PC-3 (cell line): ENCODE measurements at regions not wholly inside any gene's neighbourhood (a gene's known extent, or its start where the extent isn't known, plus 50 kb on each side); places are given as distances from the start of the nearest gene placed in this dataset.

Experiments used
- EZH2 ChIP-seq: fragments of 300-600 bp; sonication (generic); IDR thresholded peaks from one replicate; pipeline ENCODE4 v1.6.1; 2017; ENCODE audit warnings: antibody characterized with exemption, mild to moderate bottlenecking, low read length; ENCODE audit not compliant: unreplicated experiment
- EZH2phosphoT487 ChIP-seq: fragments of 300-600 bp; sonication (generic); IDR thresholded peaks from 2 replicates; pipeline ENCODE4 v1.6.1; 2018; ENCODE audit warnings: mild to moderate bottlenecking, antibody characterized with exemption, low read length, borderline replicate concordance
- TF ChIP-seq, protein P1 (sequence below): fragments of 300-600 bp; sonication (generic); conservative IDR thresholded peaks from 2 replicates; pipeline ENCODE4 v1.5.1; 2017; ENCODE audit warnings: antibody characterized with exemption, low read depth, mild to moderate bottlenecking, low read length

DNA sequence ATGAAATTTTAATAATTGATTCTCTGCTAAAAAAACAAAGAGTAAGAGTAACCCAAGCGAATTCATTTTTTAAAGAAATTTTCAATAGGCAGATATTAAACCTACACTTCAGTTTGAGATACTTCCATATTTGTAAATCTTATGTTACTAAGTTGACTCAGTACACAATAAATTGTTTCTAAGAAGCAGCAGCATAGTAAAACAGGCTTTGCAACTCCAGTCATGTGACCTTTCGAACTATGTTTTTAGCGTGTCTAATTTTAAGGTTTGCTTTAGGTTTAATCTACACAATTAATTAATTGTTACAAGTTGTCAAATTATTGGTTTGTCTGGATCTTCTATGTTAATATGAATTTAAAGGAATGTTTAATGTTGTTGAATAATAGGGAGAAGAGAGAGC lies 708.9 kb upstream of the CITED2 start:
- TF ChIP-seq, protein P1, sequence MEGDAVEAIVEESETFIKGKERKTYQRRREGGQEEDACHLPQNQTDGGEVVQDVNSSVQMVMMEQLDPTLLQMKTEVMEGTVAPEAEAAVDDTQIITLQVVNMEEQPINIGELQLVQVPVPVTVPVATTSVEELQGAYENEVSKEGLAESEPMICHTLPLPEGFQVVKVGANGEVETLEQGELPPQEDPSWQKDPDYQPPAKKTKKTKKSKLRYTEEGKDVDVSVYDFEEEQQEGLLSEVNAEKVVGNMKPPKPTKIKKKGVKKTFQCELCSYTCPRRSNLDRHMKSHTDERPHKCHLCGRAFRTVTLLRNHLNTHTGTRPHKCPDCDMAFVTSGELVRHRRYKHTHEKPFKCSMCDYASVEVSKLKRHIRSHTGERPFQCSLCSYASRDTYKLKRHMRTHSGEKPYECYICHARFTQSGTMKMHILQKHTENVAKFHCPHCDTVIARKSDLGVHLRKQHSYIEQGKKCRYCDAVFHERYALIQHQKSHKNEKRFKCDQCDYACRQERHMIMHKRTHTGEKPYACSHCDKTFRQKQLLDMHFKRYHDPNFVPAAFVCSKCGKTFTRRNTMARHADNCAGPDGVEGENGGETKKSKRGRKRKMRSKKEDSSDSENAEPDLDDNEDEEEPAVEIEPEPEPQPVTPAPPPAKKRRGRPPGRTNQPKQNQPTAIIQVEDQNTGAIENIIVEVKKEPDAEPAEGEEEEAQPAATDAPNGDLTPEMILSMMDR, result no peak
- TF ChIP-seq EZH2 (no peak), EZH2phosphoT487 (no peak)
